HG02943 (cell line): ENCODE measurements at regions not wholly inside any gene's neighbourhood (a gene's known extent, or its start where the extent isn't known, plus 50 kb on each side); places are given as distances from the start of the nearest gene placed in this dataset.

Source experiments
- ATAC-seq: cut with Tn5 transposase; IDR thresholded peaks from one replicate; pipeline ENCODE4 v1.9.1; 2021; ENCODE audit warnings: mild to moderate bottlenecking, low read depth, moderate library complexity; ENCODE audit not compliant: unreplicated experiment

GRCh38 chr11:26837154-26837553 lies 115.3 kb upstream of the SLC5A12 start:
- ATAC-seq, result no peak

- ATAC-seq, result no peak
Observed at GRCh38 chr11:26839911-26840698, 118.2 kb upstream of the SLC5A12 start.

- no peak for ATAC-seq
Observed at GRCh38 chr11:26841818-26842473, 120.1 kb upstream of the SLC5A12 start.

GRCh38 chr11:26842478-26843282 lies 120.8 kb upstream of the SLC5A12 start:
- no peak for ATAC-seq

- ATAC-seq, result no peak
Observed at GRCh38 chr11:26843539-26843938, 121.7 kb upstream of the SLC5A12 start.

GRCh38 chr11:26844963-26845362 lies 123.1 kb upstream of the SLC5A12 start:
- no peak for ATAC-seq

GRCh38 chr11:26846227-26846626 lies 124.4 kb upstream of the SLC5A12 start:
- ATAC-seq, result no peak

- ATAC-seq, result no peak
Observed at GRCh38 chr11:26847459-26847858, 125.6 kb upstream of the SLC5A12 start.

- no peak for ATAC-seq
Observed at GRCh38 chr11:26847977-26848376, 126.1 kb upstream of the SLC5A12 start.

GRCh38 chr11:26849036-26849435 lies 127.2 kb upstream of the SLC5A12 start:
- no peak for ATAC-seq

- ATAC-seq, result no peak
Observed at GRCh38 chr11:26851291-26851690, 129.4 kb upstream of the SLC5A12 start.

GRCh38 chr11:26851696-26852095 lies 129.8 kb upstream of the SLC5A12 start:
- no peak for ATAC-seq

- no peak for ATAC-seq
Observed at GRCh38 chr11:26858098-26858497, 135.8 kb upstream of the FIBIN start.

GRCh38 chr11:26859416-26859815 lies 134.5 kb upstream of the FIBIN start:
- ATAC-seq, result no peak

GRCh38 chr11:26860091-26860780 lies 133.7 kb upstream of the FIBIN start:
- ATAC-seq, result no peak

GRCh38 chr11:26860895-26861294 lies 133.0 kb upstream of the FIBIN start:
- no peak for ATAC-seq

GRCh38 chr11:26862801-26863200 lies 131.1 kb upstream of the FIBIN start:
- no peak for ATAC-seq

- ATAC-seq, result no peak
Observed at GRCh38 chr11:26865703-26866102, 128.2 kb upstream of the FIBIN start.

GRCh38 chr11:26867286-26867685 lies 126.6 kb upstream of the FIBIN start:
- ATAC-seq, result no peak

- no peak for ATAC-seq
Observed at GRCh38 chr11:26878959-26879581, 114.8 kb upstream of the FIBIN start.
